Fibroblast of lung (primary cell): ENCODE measurements at regions not wholly inside any gene's neighbourhood (a gene's known extent, or its start where the extent isn't known, plus 50 kb on each side); places are given as distances from the start of the nearest gene placed in this dataset.
"Not testable (repeated sequence)": the region's sequence is repeated elsewhere in the genome, so short reads cannot be mapped to it uniquely, and the experiment has no call there.

Experiments used
- DNase-seq, 2 donors: peaks; one replicate each; pipeline versions ENCODE4 v3.0.0 to v3.0.0-alpha.2; 2010; ENCODE audit warnings: low read depth in 2 of 2
- H2AFZ ChIP-seq: 2 replicates; pipeline ENCODE4 v1.5.1; 2012; ENCODE audit warnings: low read length, control low read depth, inconsistent platforms
- H3K27ac ChIP-seq: 2 replicates; pipeline ENCODE4 v1.5.1; 2011; ENCODE audit warnings: low read length, control low read depth; ENCODE audit not compliant: insufficient read depth
- H3K27me3 ChIP-seq: 2 replicates; pipeline ENCODE4 v1.5.1; 2011; ENCODE audit warnings: mild to moderate bottlenecking, low read length; ENCODE audit not compliant: control insufficient read depth, insufficient read depth
- H3K36me3 ChIP-seq: 2 replicates; pipeline ENCODE4 v1.5.1; 2011; ENCODE audit warnings: low read length; ENCODE audit not compliant: control insufficient read depth, insufficient read depth
- H3K4me1 ChIP-seq: 2 replicates; pipeline ENCODE4 v1.5.1; 2011; ENCODE audit warnings: low read length; ENCODE audit not compliant: control insufficient read depth, insufficient read depth; ENCODE audit errors: extremely low read depth
- H3K4me2 ChIP-seq: 2 replicates; pipeline ENCODE4 v1.5.1; 2011; ENCODE audit warnings: low read length, control low read depth; ENCODE audit not compliant: insufficient read depth; ENCODE audit errors: extremely low read depth
- H3K4me3 ChIP-seq, 4 experiments: fragments of 200-600 bp in 1 of 4; sonication (generic) in 1 of 4; replicated peaks in 1 of 4; 2 replicates each; pipeline ENCODE4 v1.5.1; 2011 to 2016; ENCODE audit warnings: low read length in 4 of 4, low read depth in 3 of 4, mild to moderate bottlenecking in 3 of 4, control low read depth in 2 of 4, inconsistent platforms in 1 of 4, mixed read lengths in 1 of 4; ENCODE audit not compliant: insufficient read depth in 1 of 4; ENCODE audit errors: control extremely low read depth in 1 of 4
- H3K79me2 ChIP-seq: 2 replicates; pipeline ENCODE4 v1.5.1; 2012; ENCODE audit warnings: mild to moderate bottlenecking, low read length, inconsistent platforms; ENCODE audit not compliant: control insufficient read depth, insufficient read depth
- H3K9ac ChIP-seq: 2 replicates; pipeline ENCODE4 v1.5.1; 2011; ENCODE audit warnings: mild to moderate bottlenecking, low read length, control low read depth; ENCODE audit not compliant: insufficient read depth
- H3K9me3 ChIP-seq: 2 replicates; pipeline ENCODE4 v1.5.1; 2012; ENCODE audit warnings: low read depth, low read length; ENCODE audit not compliant: control insufficient read depth, insufficient read depth
- H4K20me1 ChIP-seq: 2 replicates; pipeline ENCODE4 v1.5.1; 2011; ENCODE audit warnings: low read length; ENCODE audit not compliant: control insufficient read depth, insufficient read depth; ENCODE audit errors: extremely low read depth
- EZH2 ChIP-seq: IDR thresholded peaks from 2 replicates; pipeline ENCODE4 v1.5.1; 2012; ENCODE audit warnings: low read length, control low read depth, mild to moderate bottlenecking; ENCODE audit errors: missing control alignments
- TF ChIP-seq, protein P1 (sequence below), 2 donors: IDR thresholded peaks in 1 of 2; conservative IDR thresholded peaks in 1 of 2; 1 replicate in 1 of 2; 2 replicates in 1 of 2; pipeline ENCODE4 v1.5.1; 2011 to 2012; ENCODE audit warnings: low read length in 2 of 2, control low read depth in 1 of 2, inconsistent platforms in 1 of 2, low read depth in 1 of 2, mild to moderate bottlenecking in 1 of 2

DNA sequence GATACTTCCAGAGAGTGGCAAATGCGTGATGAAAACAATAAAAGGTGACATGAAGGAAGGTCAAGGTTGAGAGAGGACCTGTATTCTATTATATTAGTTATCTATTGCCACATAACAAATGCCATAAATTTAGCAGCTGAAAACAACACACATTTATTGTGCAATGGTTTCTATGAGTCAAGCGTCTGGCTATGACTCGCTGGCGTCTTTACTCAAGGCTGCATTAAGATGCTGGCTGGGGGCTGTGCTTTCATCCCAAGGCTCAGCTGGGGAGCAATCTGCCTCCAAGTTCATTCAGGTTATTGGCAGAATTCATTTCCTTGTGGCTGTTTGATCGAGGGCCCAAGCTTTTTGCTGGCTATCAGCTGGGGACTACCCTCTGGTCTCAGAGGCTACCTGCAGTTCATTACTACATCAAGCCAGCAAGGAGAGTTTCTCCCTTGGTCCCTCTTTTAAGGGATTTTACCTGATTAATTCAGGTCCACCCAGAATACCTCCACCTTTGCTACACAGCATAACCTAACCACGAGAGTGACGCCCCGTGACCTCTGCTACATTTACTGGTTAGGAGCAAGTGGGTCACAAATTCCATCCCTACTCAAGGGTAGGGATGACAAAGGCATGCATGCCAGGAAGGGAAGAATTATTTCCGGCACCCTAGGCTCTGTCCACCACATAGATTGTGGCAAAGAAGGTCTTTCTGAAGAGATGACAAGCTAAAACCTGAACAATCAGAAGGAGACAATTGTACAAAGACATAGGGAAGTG lies 549.1 kb downstream of the MN1 start:
- H3K36me3 ChIP-seq: no peaks in the 10 kb centered on the region
- H3K4me2 ChIP-seq: no peak overlapping the region
- TF ChIP-seq, protein P1, sequence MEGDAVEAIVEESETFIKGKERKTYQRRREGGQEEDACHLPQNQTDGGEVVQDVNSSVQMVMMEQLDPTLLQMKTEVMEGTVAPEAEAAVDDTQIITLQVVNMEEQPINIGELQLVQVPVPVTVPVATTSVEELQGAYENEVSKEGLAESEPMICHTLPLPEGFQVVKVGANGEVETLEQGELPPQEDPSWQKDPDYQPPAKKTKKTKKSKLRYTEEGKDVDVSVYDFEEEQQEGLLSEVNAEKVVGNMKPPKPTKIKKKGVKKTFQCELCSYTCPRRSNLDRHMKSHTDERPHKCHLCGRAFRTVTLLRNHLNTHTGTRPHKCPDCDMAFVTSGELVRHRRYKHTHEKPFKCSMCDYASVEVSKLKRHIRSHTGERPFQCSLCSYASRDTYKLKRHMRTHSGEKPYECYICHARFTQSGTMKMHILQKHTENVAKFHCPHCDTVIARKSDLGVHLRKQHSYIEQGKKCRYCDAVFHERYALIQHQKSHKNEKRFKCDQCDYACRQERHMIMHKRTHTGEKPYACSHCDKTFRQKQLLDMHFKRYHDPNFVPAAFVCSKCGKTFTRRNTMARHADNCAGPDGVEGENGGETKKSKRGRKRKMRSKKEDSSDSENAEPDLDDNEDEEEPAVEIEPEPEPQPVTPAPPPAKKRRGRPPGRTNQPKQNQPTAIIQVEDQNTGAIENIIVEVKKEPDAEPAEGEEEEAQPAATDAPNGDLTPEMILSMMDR (conservative IDR thresholded peaks at IDR 0.05 in 1 of 2, IDR thresholded peaks at IDR 0.05 in 1 of 2; ENCODE audit: low read depth in 1 of 2, low read length in 2 of 2): no peak
- no peak for TF ChIP-seq EZH2
- H3K27ac ChIP-seq: no peak overlapping the region
- no peaks in the 10 kb centered on the region for H3K27me3 ChIP-seq
- H3K9ac ChIP-seq: no peak overlapping the region
- no peaks in the 10 kb centered on the region for H3K79me2 ChIP-seq
- H4K20me1 ChIP-seq: no peaks in the 10 kb centered on the region
- H3K4me1 ChIP-seq: no peaks in the 10 kb centered on the region
- no peak overlapping the region for H3K4me3 ChIP-seq
- no peak overlapping the region for H2AFZ ChIP-seq
- peak; percentile 85 to 95 for DNase-seq
- no peaks in the 10 kb centered on the region for H3K9me3 ChIP-seq

GRCh38 chr22:27253108-27253902 lies 548.3 kb downstream of the MN1 start:
- Histone ChIP-seq H4K20me1 (no peaks in the 10 kb centered on the region), H3K27me3 (no peaks in the 10 kb centered on the region), H3K9ac (no peak overlapping the region), H3K4me1 (no peaks in the 10 kb centered on the region), H3K4me2 (no peak overlapping the region), H3K27ac (no peak overlapping the region), H2AFZ (no peak overlapping the region), H3K4me3 (no peak overlapping the region), H3K36me3 (no peaks in the 10 kb centered on the region), H3K9me3 (no peaks in the 10 kb centered on the region), H3K79me2 (no peaks in the 10 kb centered on the region)
- no peak for TF ChIP-seq EZH2
- TF ChIP-seq, protein P1 (conservative IDR thresholded peaks at IDR 0.05 in 1 of 2, IDR thresholded peaks at IDR 0.05 in 1 of 2; ENCODE audit: low read depth in 1 of 2, low read length in 2 of 2): no peak
- DNase-seq: no peak

GRCh38 chr22:27254063-27254462 lies 547.5 kb downstream of the MN1 start:
- not testable (repeated sequence) for H3K36me3 ChIP-seq, H3K4me3 ChIP-seq, DNase-seq, H3K9me3 ChIP-seq, H3K27me3 ChIP-seq, H3K27ac ChIP-seq, H3K79me2 ChIP-seq, H4K20me1 ChIP-seq, H2AFZ ChIP-seq, H3K4me2 ChIP-seq, H3K9ac ChIP-seq, H3K4me1 ChIP-seq
